ENCODE measurements at regions not wholly inside any gene's neighbourhood (a gene's known extent, or its start where the extent isn't known, plus 50 kb on each side); places are given as distances from the start of the nearest gene placed in this dataset.

- TF ChIP-seq CTCF (IDR thresholded peaks at IDR 0.05) (no peak), POLR2A (IDR thresholded peaks at IDR 0.05) (no peak), EP300 (IDR thresholded peaks at IDR 0.05) (no peak), POLR2AphosphoS5 (IDR thresholded peaks at IDR 0.05) (no peak)
Observed at GRCh38 chr10:104518891-104519290, 122.2 kb upstream of the SORCS3 start.
